HL-60 (cell line): ENCODE measurements at regions not wholly inside any gene's neighbourhood (a gene's known extent, or its start where the extent isn't known, plus 50 kb on each side); places are given as distances from the start of the nearest gene placed in this dataset.

Source experiments
- DNase-seq, 2 experiments: peaks; one replicate each; pipeline ENCODE4 v3.0.0-alpha.2; 2010 to 2020; ENCODE audit warnings: low read depth in 1 of 2, low spot score in 1 of 2
- H3K27ac ChIP-seq: fragments of 250-450 bp; sonication (Bioruptor Pico); replicated peaks from 2 replicates; pipeline ENCODE4 v1.5.1; 2020; ENCODE audit warnings: mild to moderate bottlenecking, moderate library complexity
- H3K27me3 ChIP-seq: fragments of 250-450 bp; sonication (Bioruptor Pico); 2 replicates; pipeline ENCODE4 v1.5.1; 2021; ENCODE audit warnings: mild to moderate bottlenecking, moderate library complexity; ENCODE audit not compliant: insufficient read depth, poor library complexity, severe bottlenecking
- H3K4me3 ChIP-seq: replicated peaks from 2 replicates; pipeline ENCODE4 v1.5.1; 2011; ENCODE audit warnings: mild to moderate bottlenecking, control low read depth, low read length; ENCODE audit not compliant: insufficient read depth
- CTCF ChIP-seq: IDR thresholded peaks from one replicate; pipeline ENCODE4 v1.5.1; 2011; ENCODE audit warnings: low read length, control low read depth, inconsistent platforms; ENCODE audit not compliant: insufficient read depth
- GABPA ChIP-seq: IDR thresholded peaks from 2 replicates; pipeline ENCODE4 v1.6.1; 2012; ENCODE audit warnings: low read depth
- POLR2AphosphoS5 ChIP-seq: IDR thresholded peaks from 2 replicates; pipeline ENCODE4 v1.6.1; 2012; ENCODE audit warnings: low read depth
- REST ChIP-seq: IDR thresholded peaks from 2 replicates; pipeline ENCODE4 v1.6.1; 2012; ENCODE audit warnings: low read depth; ENCODE audit not compliant: insufficient replicate concordance
- SPI1 ChIP-seq: IDR thresholded peaks from 2 replicates; pipeline ENCODE4 v1.6.1; 2012; ENCODE audit warnings: low read depth, mild to moderate bottlenecking, borderline replicate concordance

DNA sequence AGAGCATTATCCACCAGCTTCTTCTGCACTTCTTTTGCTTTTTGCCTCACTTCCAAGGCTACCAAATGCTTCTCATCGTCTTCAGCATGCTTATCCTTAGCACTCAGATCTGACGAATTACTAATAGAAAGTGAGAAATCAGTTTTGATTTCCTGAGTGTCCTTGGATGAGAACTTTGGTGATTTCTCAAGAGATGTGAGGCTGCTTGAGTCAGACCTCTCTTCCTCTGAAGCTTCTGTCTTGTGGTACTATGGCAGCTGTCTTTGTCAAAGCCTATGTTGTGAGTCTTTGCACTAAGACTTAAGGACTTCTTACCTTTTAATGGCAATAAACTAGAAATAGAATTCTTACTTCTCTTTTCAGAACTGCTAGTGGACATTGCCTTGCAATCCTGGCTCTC, 169.9 kb downstream of the CPE start:
- no peak overlapping the region for H3K4me3 ChIP-seq
- TF ChIP-seq SPI1 (no peak), GABPA (no peak), REST (no peak), CTCF (no peak), POLR2AphosphoS5 (no peak)
- H3K27ac ChIP-seq, result no peak overlapping the region
- H3K27me3 ChIP-seq, result no peaks in the 10 kb centered on the region
- no peak for DNase-seq

DNA sequence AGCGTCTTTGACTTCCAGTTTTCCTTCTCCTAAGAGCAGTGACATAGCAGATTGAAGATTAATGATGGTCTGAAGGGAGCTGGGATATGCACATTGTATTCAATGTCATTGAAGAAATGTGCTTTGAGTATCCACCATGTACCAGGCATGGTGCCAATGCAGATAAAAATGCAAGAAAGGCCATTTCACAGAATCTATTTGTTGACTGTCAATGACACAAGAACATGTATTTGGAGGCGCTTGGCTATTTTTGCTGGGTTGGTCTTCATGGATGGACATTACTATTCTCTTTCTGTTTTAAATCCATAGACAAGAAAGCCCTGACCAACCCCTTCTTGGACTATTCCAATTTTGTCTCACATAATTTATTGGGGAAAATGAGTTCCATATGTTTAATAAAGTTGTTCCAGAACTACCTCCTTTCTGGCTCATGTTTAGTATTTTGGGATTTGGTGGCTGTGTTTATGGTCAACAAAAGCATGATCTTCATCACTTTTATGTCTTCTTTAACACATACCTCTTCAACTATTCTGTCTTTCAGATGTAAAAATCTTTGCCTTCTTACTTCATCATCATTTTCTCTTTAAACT, 174.5 kb downstream of the CPE start:
- Histone ChIP-seq H3K27ac (no peak overlapping the region), H3K27me3 (no peaks in the 10 kb centered on the region), H3K4me3 (no peak overlapping the region)
- DNase-seq, result no peak
- TF ChIP-seq SPI1, result no peak
- no peak for TF ChIP-seq POLR2AphosphoS5
- no peak for TF ChIP-seq GABPA
- TF ChIP-seq REST, result no peak
- no peak for TF ChIP-seq CTCF

- Histone ChIP-seq H3K27ac (no peak overlapping the region), H3K27me3 (no peaks in the 10 kb centered on the region), H3K4me3 (no peak overlapping the region)
- no peak for DNase-seq
- TF ChIP-seq CTCF, result no peak
- no peak for TF ChIP-seq SPI1
- no peak for TF ChIP-seq REST
- no peak for TF ChIP-seq POLR2AphosphoS5
- no peak for TF ChIP-seq GABPA
These were observed 176.5 kb downstream of the CPE start for GRCh38 chr4:165555302-165555701.
